ENCODE measurements at regions not wholly inside any gene's neighbourhood (a gene's known extent, or its start where the extent isn't known, plus 50 kb on each side); places are given as distances from the start of the nearest gene placed in this dataset.

GRCh38 chr4:11748164-11748872 is 319.6 kb upstream of the HS3ST1 start:
- peak; percentile 74 for DNase-seq (ENCODE audit: low read depth)

GRCh38 chr4:11746734-11747133 is 318.0 kb upstream of the HS3ST1 start:
- DNase-seq (ENCODE audit: low read depth): no peak

GRCh38 chr4:11743976-11744375 is 315.3 kb upstream of the HS3ST1 start:
- DNase-seq (ENCODE audit: low read depth): no peak

GRCh38 chr4:11743236-11743635 is 314.5 kb upstream of the HS3ST1 start:
- DNase-seq (ENCODE audit: low read depth): peak; percentile 21

- DNase-seq (ENCODE audit: low read depth): peak; percentile 38
Measured at GRCh38 chr4:11741190-11741652, 312.5 kb upstream of the HS3ST1 start.

- DNase-seq (ENCODE audit: low read depth): peak; percentile 58
Measured at GRCh38 chr4:11739992-11740391, 311.3 kb upstream of the HS3ST1 start.

GRCh38 chr4:11736978-11737377 is 308.3 kb upstream of the HS3ST1 start:
- DNase-seq (ENCODE audit: low read depth): no peak

- DNase-seq (ENCODE audit: low read depth): no peak
Measured at GRCh38 chr4:11735651-11736050, 307.0 kb upstream of the HS3ST1 start.

- DNase-seq (ENCODE audit: low read depth): no peak
Measured at GRCh38 chr4:11732155-11732554, 303.5 kb upstream of the HS3ST1 start.

- DNase-seq (ENCODE audit: low read depth): no peak
Measured at GRCh38 chr4:11730545-11730944, 301.9 kb upstream of the HS3ST1 start.

GRCh38 chr4:11729548-11729947 is 300.9 kb upstream of the HS3ST1 start:
- peak; percentile 44 for DNase-seq (ENCODE audit: low read depth)

GRCh38 chr4:11727903-11728564 is 299.3 kb upstream of the HS3ST1 start:
- no peak for DNase-seq (ENCODE audit: low read depth)

- peak; percentile 36 for DNase-seq (ENCODE audit: low read depth)
Measured at GRCh38 chr4:11724731-11725130, 296.0 kb upstream of the HS3ST1 start.

- no peak for DNase-seq (ENCODE audit: low read depth)
Measured at GRCh38 chr4:11722223-11722622, 293.5 kb upstream of the HS3ST1 start.

- DNase-seq (ENCODE audit: low read depth): peak; percentile 45
Measured at GRCh38 chr4:11720292-11720691, 291.6 kb upstream of the HS3ST1 start.

GRCh38 chr4:11719879-11720278 is 291.2 kb upstream of the HS3ST1 start:
- no peak for DNase-seq (ENCODE audit: low read depth)

GRCh38 chr4:11715753-11716521 is 287.2 kb upstream of the HS3ST1 start:
- DNase-seq (ENCODE audit: low read depth): no peak

- DNase-seq (ENCODE audit: low read depth): peak; percentile 47
Measured at GRCh38 chr4:11710453-11711093, 281.9 kb upstream of the HS3ST1 start.

- DNase-seq (ENCODE audit: low read depth): peak; percentile 21
Measured at GRCh38 chr4:11704186-11704830, 275.6 kb upstream of the HS3ST1 start.

GRCh38 chr4:11702886-11703557 is 274.3 kb upstream of the HS3ST1 start:
- no peak for DNase-seq (ENCODE audit: low read depth)
